HG02678 (cell line): ENCODE measurements at regions not wholly inside any gene's neighbourhood (a gene's known extent, or its start where the extent isn't known, plus 50 kb on each side); places are given as distances from the start of the nearest gene placed in this dataset.

Experiments
- ATAC-seq: cut with Tn5 transposase; IDR thresholded peaks from one replicate; pipeline ENCODE4 v1.9.1; 2021; ENCODE audit warnings: mild to moderate bottlenecking, moderate library complexity; ENCODE audit not compliant: unreplicated experiment

DNA sequence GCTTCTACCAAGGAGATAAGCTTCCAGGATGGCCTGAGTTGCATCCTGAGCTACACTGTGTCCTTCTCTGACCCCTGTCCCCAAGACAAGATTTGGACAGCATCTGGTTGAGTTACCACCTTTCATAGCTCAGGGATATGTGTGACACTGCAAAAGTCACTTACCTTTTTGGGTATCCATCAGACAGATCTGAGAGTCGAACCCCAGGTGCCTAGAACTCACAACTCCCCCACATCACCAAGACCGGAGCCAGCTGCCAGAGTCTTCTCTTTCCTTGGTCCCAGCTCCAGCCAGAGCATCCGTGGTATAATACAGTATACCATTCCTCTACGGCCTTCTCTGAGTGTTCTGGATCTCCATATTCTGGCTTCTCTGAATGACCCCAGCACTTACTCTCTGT, 133.0 kb downstream of the CD83 start:
- ATAC-seq = no peak

DNA sequence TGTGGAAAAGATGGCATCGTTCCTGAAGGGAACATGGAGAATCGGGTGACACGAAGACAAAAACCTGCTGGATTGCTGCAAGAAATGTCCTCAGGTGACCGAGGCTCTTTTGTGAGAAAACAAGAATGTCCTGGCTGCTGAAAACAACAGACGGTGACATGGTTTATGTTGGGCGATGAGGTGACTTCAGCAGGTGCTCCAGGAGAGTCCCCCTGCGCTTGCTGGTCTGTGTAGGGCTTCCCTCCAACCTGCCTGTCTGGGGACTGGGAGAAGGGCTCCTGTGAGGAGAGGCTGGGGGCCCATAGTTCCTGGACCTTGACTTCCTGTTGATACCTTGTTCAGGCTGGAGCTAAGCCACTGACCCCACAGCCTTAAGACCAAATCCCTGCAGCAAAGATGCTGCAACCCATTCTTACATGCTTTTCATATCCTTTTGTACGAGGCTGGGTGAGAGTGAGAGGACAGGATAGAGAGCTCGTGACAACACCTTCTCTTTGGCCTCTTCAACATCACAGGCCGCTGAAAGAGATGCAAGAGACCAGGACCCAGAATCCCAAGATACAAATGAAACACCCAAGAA, 134.8 kb downstream of the CD83 start:
- no peak for ATAC-seq

DNA sequence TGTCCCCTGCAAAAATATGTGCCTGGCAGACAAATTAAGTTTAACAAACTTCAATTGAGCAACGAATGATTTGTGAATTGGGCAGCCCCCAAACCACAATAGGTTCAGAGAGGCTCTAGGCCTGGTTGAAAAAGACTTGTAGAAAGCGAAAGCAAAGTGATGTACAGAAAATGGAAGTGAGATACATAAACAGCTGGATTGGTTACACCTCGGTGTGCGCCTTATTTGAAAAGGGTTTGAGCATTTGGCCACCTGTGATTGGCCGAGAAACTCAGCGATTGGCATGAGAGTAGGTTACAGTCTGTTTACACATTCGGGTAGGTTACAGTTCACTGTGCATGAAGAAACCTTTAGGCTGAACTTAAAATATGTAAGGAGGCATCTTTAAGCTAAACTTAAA, 136.9 kb downstream of the CD83 start:
- peak; percentile 98 for ATAC-seq

DNA sequence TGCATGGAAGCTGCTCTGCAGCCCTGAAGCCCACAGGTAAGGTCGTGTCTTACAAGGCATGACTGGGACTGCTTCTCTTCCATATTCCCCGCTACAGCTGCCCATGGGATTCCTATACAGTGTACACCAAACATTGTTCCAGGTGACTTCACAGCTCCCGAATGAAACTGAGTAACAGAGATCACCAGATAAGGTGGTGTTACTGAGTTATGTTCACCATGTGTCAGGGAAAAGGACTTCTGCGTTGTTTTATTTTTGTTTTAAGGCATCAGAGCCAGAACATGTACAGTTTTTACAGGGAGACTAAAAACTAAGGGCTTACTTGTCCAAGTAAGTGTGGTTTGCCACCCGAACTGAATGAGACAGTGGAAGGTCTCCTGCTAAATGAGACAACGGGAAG, 138.3 kb downstream of the CD83 start:
- no peak for ATAC-seq

DNA sequence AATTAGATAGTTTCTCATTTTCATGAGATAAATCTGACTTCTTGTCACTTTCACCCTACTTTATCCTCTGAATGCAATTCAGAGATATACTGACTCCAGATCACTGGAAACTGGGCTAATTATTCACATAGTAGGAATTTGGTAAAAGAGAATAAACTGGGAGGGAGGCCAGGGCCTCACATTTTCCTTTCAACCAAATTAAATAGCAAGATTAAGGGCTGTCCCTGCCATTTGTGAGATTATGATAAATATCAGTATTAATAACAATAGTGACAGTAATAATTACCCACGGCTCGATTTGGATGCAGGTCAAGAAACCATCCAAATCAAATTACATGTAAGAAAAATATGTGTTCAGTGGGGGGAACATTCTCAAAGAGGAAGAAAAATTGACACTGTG, 140.5 kb downstream of the CD83 start:
- ATAC-seq = no peak

DNA sequence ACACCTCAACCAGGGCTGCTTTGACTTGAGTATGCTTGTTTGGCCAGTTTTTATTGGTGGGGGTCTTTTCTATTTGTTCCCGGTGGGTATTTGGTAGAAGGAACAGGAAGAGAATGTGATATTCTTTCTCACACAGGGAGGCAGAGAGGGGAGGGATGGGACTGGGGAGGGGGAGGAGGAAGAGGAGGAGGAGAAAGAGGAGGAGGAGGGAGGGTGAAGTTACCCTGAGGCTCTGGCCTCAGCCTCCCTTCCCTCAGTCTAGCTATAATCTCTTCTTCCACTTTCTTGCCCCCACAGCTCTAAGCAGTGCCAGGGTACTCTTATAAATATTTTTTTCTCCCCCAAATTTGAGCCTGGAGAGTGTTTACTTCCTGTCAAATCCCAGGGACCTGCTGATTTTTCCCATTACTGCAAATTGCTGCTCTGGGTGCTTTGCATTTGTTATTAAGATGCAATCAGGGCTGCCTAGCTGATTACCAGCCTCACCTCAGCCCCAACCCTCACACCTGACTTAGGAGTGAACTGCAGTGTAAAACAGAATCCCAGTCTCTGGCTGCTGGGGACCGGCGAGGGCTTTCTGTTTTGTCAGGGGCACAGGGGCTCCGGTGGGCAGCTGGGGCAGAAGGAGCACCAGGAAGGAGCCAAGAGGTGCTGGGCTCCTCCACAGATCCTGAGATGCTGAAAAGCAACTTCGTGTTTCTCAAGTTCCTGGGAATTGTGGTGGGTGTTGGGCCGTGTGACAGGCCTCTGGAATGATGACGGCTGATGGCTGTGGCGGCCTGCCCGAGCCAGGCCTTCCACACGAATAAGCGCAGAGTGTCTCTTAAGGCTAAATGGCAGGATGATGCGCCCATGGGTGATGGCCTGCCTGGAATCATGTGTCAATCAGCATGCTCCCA, 141.4 kb downstream of the CD83 start:
- no peak for ATAC-seq

DNA sequence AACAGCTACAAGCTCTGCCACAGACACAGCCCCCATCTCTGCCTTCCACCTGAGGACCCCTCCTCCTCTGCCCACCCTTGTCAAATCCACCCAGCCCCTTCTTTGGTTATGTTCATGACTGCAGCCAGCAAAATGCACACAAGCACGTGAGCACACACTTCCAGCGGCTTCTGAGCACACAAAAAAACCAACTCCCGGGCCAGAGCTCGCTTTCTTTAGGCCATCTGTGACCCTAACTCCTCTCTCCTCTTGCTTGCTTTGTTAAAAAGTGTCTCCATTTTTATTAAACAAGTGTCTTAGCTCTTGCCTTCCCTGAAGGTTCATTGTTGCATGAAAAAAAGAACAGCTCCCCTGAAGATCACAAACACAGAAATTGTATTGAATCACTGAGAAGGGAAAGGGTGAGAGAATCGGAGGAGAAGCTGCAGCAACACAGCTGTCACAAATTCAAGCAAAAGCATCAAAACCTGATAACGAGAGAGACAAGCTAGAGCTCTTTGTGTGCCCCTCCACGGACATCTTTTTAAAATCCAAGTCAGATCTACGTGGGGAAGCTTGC, 142.1 kb downstream of the CD83 start:
- no peak for ATAC-seq

DNA sequence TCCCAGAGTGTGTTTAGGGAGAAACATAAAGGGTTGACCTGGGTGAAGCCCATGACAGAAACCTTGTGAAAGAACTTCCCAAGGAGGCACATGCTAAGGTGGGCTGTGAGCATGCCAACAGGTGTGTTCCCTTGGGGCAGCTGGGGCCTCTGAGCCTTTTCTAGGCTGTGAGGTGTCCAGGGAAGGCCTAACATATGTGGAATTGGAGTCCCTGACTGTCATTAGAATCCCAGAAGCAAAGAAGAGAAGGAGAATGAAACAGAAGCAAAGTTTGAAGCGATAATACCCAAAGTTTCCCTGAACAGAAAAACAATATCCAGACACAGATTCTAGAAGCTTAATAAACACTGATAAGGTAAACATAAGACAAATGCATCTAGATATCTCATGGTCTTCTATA, 143.3 kb downstream of the CD83 start:
- no peak for ATAC-seq

DNA sequence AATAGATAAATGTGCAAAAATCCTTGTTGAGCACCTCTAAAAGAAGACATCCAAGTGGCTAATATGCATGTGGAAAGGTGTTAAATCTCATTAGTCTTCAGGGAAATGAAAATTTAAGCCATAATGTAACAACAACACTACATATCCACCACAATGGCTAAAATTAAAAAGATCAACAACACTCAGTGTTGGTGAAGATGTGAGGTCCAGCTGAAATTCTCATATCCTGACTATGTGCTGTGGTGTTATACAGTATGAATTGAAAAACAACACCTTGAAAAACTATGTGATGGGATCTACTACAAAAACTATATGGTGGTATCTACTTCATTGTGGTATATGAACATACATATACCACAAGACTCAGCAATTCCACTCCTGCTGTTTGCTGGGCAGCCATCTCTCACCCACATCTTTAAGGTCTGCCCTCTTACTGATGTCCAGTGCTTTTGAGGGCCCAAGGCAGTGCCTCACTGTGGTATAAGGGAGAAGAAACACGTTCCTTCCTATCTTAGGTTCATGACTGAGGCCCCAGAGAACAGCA, 146.4 kb downstream of the CD83 start:
- ATAC-seq = no peak

DNA sequence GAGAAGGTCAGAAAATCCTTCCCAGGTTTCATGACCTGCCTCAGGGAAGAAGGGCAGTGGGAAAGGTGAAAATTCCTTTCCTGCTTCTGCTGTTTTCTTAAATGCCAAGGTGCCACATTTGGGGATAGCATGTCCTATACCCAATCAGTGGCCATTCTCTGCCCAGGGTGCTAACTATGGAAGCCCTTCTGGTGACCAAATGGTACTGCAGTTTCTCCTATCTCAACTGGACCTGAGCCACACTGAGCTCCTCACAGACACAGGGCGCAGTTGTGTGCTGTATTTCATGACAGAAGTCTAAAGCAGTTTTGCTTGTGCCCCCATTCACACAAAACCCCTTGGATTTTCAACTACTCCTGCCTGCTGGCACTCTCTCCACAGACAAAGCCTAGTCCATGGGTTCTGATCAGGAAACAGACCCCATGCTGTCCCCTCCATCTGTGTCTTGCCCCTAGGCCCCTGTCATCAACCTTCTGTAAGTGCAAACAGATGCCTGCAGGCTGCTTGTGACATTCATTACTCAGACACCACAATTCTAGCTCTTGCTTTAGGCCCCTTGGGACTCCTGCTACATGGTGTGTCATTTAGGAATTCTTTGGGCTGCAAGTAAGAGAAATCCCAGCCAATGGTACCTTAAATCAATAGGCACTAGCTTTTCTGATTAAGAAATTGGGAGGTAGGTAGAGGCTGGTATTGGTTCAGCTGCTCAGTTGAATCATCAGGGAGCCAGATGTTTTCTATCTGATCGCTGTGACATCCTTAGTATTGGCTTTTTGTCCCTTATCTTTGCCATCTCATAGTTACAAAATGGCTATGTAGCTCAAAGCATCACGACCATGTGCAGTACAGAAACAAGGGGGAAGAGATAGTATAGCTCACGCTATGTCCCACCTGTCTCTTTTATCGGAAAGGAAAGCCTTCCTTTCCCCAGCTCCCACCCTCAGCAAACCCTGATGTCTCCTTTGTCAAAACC, 147.8 kb downstream of the CD83 start:
- no peak for ATAC-seq

DNA sequence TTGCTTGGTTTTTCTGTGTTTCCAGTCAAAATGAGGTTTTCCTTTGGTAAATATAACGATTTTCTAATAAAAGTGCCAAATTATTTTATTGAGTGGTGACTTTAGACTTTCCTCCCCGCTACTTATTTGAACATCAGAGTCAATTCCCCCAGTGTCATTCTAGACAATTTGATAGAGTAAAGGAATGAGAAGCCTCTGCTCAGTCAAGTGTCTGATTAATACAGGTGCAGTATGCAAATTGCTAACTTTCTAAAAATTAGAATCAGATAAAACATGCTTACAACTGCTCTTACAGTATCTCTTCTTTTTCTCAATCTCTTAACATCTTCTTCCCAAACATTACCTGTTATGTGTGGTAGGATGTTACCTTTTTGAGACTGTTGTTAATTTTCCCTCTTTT, 148.7 kb downstream of the CD83 start:
- no peak for ATAC-seq

DNA sequence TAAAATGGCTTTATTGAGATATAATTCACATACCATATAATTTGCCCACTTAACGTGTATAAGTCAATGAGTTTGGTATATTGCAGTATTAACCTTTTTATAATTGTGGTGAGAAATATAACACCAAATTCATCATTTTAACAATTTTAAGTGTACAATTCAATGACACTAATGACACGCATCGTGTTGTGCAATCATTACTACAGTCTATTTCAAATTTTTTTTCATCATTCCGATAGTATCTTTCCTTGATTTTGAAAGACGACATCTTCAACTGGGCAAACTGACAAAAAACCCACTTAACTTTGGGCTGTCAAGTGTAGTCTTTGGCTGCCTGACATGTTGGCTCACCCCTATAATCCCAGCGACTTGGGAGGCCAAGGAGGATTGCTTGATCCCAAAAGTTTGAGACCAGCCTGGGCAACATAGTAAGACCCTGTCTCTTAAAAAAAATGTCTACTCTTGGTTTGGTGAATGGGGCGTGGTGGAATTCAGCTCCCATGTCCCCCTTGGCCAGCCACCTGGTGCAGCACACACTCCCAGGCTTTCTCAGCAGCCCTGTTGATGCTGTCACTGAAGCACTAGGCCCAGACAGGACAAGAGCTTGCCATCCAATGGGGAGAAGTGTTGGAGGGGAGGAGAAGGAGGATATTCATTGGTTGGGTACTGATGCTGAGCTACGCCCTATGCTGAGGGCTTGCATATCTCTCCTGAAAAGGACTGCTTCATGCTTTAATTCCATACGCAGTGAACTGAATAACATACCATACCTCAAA, 150.5 kb downstream of the CD83 start:
- ATAC-seq = no peak

DNA sequence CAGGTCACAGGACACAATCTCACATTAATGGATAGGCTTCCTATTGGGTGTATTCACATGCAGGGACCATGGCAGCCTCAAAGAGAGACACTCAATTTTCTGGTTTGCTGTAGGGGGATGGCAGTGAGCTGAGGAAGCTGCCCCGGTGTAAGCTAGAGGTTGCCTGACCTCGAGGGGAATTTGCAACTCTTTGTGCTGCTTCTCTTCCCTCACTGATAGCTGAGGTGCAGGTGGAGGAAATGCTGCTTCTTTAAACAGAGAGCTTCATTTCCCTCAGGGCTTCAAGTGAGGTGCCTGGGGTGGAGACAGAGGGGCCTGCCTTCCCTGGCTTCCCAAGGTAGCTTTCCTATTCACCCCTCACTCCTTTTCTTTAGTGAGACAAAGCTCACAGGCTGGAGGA, 151.9 kb downstream of the CD83 start:
- no peak for ATAC-seq

DNA sequence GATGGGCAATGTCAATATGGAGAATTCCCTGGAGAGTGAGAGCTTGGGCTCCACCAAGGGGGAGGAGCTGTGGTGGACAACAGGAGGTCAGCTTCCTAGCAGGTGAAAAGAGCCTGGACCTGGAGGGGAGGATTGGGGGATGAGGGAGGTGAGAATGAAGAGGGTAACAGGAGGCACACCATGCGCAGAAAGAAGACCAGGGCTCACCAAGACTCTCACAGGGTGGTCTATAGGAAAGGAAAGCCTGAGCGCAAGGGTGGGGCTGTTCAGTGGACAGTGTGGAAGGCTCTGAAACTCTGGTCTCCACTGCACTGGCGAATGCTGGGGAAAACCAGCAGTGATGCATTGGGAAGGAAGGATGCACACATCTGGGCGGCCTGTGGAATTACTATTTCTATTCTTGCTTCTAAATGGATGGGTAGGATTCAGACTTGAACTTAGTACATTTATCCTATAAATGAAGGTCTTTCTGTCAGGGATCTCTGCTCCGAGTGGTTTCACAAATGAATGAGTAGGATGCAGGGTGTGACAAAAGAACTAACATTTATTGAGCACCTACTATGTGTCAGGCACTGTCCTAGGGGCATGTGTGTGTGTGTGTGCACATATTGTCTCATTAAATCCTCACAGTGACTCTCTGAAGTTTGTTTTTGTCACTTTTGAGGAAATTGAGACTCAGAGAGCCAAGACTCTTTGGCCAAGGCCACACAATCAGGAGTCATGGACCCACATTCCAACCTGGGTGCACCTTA, 152.7 kb downstream of the CD83 start:
- ATAC-seq = no peak

DNA sequence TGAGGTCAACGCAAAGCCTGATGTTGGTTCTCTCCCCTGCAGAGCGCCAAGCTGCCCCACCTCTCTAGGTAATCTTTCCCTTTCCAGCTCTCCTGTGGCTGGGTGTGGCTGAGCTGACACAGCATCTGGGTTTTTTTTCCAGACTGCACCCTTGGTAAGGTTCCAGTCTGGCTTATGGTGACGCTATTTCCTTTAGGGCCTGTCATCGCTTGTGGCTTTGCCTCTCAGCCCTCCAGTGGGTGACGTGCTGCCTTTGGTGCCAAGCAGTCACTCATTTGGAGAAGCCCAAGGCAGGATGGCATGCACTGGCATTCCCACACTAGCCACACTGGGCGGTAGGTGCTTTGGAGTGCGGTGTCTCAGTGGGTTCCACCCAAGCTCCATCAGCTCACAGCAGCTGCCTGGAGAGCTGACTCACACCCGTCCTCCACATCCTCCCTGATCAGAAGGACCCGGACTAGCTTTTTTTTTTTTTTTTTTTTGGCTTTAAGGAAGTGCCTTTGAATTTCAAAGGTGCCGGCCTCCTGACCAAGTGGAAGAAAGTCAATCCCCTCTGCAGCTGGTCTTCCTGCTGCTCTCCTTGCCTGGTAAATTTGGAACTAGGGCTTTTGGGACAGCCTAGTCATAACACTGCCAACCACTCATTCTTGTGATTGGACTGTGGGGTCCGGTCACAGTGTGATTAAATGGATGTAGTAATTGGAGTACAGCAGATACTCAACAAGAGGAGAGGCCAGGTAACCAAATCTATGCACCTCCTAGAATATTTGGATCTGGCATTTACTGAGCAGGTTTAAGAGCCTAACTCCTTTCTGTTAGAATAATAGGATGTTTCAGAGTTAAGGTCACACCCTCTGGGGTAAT, 153.6 kb downstream of the CD83 start:
- no peak for ATAC-seq

DNA sequence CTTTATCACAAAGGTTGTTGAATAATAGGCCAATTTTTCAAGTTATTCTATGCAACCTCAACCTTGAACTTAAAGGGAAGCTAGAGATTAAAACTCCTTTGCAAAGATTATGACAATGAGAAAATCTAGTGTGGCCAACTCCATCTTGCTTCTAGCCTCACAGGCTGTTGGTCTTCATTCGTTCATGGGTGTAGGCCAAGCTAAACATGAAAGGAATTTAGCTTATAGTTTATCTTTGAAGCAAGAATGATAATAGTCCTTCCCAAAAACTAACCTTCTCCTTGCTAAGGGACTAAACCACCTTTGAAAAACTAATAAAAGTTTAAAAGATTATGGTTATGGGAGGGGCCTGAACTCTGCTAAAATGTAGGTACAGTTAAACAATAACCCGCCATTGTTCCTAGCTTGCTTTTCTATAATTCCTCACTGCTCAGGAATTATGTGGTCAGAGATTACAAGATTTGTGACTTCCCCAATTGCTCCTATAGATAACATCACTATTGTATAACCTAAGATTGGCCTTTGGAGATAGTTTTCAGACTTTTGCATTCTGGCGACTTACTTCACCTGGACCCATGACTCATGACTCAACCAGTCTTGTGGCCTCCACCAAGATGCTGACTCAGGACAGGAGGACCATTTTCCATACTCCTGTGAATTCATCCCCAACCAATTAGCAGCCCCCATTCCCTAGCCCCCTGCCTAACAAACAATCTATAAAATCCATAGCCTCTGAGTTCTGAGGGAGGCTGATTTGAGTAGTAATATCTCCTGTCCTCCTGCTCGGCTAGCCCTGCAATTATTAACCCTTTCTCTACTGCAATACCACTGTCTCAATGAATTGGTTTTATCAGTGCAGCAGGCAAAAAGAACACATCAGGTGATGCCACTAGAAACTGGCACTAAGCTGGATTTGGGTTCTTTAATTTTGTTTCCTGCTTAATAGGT, 154.5 kb downstream of the CD83 start:
- no peak for ATAC-seq

DNA sequence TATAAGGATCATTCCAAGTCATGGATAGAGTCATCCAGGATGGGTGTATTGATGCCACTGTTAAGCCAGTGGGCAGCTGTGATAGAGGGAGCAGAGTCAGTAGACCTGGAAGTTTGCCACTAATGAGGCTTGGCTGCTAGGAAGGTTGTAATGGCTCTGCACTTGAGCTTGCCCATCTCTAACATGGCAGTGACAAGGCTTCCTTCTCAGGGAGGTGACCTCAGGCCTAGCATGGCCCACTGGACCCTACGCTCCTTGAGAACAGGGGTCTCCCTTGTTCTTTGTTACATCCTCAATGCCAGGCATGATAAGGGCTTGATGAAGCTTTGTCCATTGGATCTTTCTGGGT, 155.1 kb downstream of the CD83 start:
- no peak for ATAC-seq
